Astrocyte of the cerebellum (primary cell): ENCODE measurements at regions not wholly inside any gene's neighbourhood (a gene's known extent, or its start where the extent isn't known, plus 50 kb on each side); places are given as distances from the start of the nearest gene placed in this dataset.
"Not testable (repeated sequence)": the region's sequence is repeated elsewhere in the genome, so short reads cannot be mapped to it uniquely, and the experiment has no call there.

Experiments
- DNase-seq: peaks from one replicate; pipeline ENCODE4 v3.0.0-alpha.2; 2011; ENCODE audit warnings: low read depth
- H3K4me3 ChIP-seq: 2 replicates; pipeline ENCODE4 v1.5.1; 2011; ENCODE audit warnings: mild to moderate bottlenecking, low read depth, low read length, moderate library complexity
- CTCF ChIP-seq: IDR thresholded peaks from 2 replicates; pipeline ENCODE4 v1.5.1; 2012; ENCODE audit warnings: low read length, low read depth, moderate library complexity, mild to moderate bottlenecking; ENCODE audit errors: missing control alignments
- in situ Hi-C: cut with HindIII; loops from 2 replicates; pipeline ENCODE4 v1.10.0; 2017; ENCODE audit warnings: low sequenced_read_pairs

GRCh38 chrX:114051667-114052315 is 532.1 kb upstream of the HTR2C start:
- no peak overlapping the region for H3K4me3 ChIP-seq
- TF ChIP-seq CTCF: no peak
- in situ Hi-C loops: no loop called here
- DNase-seq: no peak

GRCh38 chrX:114050075-114050796 is 533.6 kb upstream of the HTR2C start:
- no peak overlapping the region for H3K4me3 ChIP-seq
- in situ Hi-C loops: no loop called here
- DNase-seq: no peak
- TF ChIP-seq CTCF: no peak

- in situ Hi-C loops: no loop called here
- no peak overlapping the region for H3K4me3 ChIP-seq
- no peak for TF ChIP-seq CTCF
These were observed 534.8 kb upstream of the HTR2C start for GRCh38 chrX:114049063-114049462.

GRCh38 chrX:114047558-114047957 is 536.3 kb upstream of the HTR2C start:
- in situ Hi-C loops: no loop called here
- H3K4me3 ChIP-seq: no peak overlapping the region
- no peak for DNase-seq
- TF ChIP-seq CTCF: no peak

More at GRCh38 chrX:114049063-114049462, 534.8 kb upstream of the HTR2C start:
- DNase-seq: no peak

- in situ Hi-C loops: no loop called here
- no peak for TF ChIP-seq CTCF
- no peak for DNase-seq
- no peak overlapping the region for H3K4me3 ChIP-seq
These were observed 537.1 kb upstream of the HTR2C start for GRCh38 chrX:114046695-114047279.

- in situ Hi-C loops, H3K4me3 ChIP-seq, DNase-seq: not testable (repeated sequence)
These were observed 542.4 kb upstream of the HTR2C start for GRCh38 chrX:114041470-114041869.

GRCh38 chrX:114040661-114041269 is 543.1 kb upstream of the HTR2C start:
- DNase-seq, H3K4me3 ChIP-seq, in situ Hi-C loops: not testable (repeated sequence)

GRCh38 chrX:114040111-114040510 is 543.8 kb upstream of the HTR2C start:
- H3K4me3 ChIP-seq, DNase-seq, in situ Hi-C loops: not testable (repeated sequence)
